HL-60 (cell line): ENCODE measurements at regions not wholly inside any gene's neighbourhood (a gene's known extent, or its start where the extent isn't known, plus 50 kb on each side); places are given as distances from the start of the nearest gene placed in this dataset.

Experiments used
- GABPA ChIP-seq: IDR thresholded peaks from 2 replicates; pipeline ENCODE4 v1.6.1; 2012; ENCODE audit warnings: low read depth
- POLR2AphosphoS5 ChIP-seq: IDR thresholded peaks from 2 replicates; pipeline ENCODE4 v1.6.1; 2012; ENCODE audit warnings: low read depth
- SPI1 ChIP-seq: IDR thresholded peaks from 2 replicates; pipeline ENCODE4 v1.6.1; 2012; ENCODE audit warnings: low read depth, mild to moderate bottlenecking, borderline replicate concordance
- TF ChIP-seq, protein P1 (sequence below): IDR thresholded peaks from one replicate; pipeline ENCODE4 v1.5.1; 2011; ENCODE audit warnings: low read length, control low read depth, inconsistent platforms; ENCODE audit not compliant: insufficient read depth
- TF ChIP-seq, protein P2 (sequence below): IDR thresholded peaks from 2 replicates; pipeline ENCODE4 v1.6.1; 2012; ENCODE audit warnings: low read depth; ENCODE audit not compliant: insufficient replicate concordance

DNA sequence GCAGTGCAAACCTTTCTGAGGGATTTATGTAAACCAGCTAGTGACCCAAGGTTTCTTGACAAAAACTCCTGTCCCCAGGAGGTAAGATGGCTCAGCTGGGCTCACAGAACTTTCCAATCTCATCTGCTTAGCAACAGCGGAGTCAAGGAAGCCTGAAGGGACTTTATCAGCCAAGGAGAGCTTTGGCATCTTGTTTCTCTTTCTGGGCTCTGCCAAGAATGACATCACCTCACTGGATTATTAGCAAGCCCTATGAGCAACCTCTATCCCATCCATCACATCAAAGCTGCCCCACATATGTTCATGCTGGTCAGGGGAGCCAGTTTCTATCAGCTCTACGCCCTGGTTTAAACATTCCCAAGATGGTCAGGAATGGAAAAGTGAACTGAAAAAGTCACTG lies 461.3 kb downstream of the ENC1 start:
- TF ChIP-seq, protein P1, sequence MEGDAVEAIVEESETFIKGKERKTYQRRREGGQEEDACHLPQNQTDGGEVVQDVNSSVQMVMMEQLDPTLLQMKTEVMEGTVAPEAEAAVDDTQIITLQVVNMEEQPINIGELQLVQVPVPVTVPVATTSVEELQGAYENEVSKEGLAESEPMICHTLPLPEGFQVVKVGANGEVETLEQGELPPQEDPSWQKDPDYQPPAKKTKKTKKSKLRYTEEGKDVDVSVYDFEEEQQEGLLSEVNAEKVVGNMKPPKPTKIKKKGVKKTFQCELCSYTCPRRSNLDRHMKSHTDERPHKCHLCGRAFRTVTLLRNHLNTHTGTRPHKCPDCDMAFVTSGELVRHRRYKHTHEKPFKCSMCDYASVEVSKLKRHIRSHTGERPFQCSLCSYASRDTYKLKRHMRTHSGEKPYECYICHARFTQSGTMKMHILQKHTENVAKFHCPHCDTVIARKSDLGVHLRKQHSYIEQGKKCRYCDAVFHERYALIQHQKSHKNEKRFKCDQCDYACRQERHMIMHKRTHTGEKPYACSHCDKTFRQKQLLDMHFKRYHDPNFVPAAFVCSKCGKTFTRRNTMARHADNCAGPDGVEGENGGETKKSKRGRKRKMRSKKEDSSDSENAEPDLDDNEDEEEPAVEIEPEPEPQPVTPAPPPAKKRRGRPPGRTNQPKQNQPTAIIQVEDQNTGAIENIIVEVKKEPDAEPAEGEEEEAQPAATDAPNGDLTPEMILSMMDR, result no peak
- TF ChIP-seq, protein P2, sequence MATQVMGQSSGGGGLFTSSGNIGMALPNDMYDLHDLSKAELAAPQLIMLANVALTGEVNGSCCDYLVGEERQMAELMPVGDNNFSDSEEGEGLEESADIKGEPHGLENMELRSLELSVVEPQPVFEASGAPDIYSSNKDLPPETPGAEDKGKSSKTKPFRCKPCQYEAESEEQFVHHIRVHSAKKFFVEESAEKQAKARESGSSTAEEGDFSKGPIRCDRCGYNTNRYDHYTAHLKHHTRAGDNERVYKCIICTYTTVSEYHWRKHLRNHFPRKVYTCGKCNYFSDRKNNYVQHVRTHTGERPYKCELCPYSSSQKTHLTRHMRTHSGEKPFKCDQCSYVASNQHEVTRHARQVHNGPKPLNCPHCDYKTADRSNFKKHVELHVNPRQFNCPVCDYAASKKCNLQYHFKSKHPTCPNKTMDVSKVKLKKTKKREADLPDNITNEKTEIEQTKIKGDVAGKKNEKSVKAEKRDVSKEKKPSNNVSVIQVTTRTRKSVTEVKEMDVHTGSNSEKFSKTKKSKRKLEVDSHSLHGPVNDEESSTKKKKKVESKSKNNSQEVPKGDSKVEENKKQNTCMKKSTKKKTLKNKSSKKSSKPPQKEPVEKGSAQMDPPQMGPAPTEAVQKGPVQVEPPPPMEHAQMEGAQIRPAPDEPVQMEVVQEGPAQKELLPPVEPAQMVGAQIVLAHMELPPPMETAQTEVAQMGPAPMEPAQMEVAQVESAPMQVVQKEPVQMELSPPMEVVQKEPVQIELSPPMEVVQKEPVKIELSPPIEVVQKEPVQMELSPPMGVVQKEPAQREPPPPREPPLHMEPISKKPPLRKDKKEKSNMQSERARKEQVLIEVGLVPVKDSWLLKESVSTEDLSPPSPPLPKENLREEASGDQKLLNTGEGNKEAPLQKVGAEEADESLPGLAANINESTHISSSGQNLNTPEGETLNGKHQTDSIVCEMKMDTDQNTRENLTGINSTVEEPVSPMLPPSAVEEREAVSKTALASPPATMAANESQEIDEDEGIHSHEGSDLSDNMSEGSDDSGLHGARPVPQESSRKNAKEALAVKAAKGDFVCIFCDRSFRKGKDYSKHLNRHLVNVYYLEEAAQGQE, result no peak
- no peak for TF ChIP-seq SPI1
- TF ChIP-seq POLR2AphosphoS5, result no peak
- TF ChIP-seq GABPA, result no peak
